K562 (cell line): ENCODE measurements at regions not wholly inside any gene's neighbourhood (a gene's known extent, or its start where the extent isn't known, plus 50 kb on each side); places are given as distances from the start of the nearest gene placed in this dataset.

ENCODE experiments used
- ATAC-seq: fragments of 200-7000 bp; cut with Tn5 transposase; 3 replicates; pipeline ENCODE4 v1.9.1; 2020; ENCODE audit warnings: moderate library complexity
- BruUV-seq: library from RNA; stranded (reverse); fragments of 400-500 nt; replicated peaks from 2 replicates; lab custom pipeline; 2021; lab: Mats Ljungman, UMichigan
- CTCF ChIA-PET: fragments of 300-600 bp; formaldehyde crosslinking; extraction: SDS; loops from one replicate; lab custom pipeline; 2021; ENCODE audit warnings: low intra/inter-chr PET ratio; lab: Yijun Ruan, JAX
- POLR2A ChIA-PET: fragments of 300-600, 350-650 bp; sonication (Branson Sonifier 250); formaldehyde crosslinking; extraction: SDS; loops from one replicate; lab custom pipeline; 2021; ENCODE audit warnings: antibody characterized with exemption, inconsistent platforms; lab: Yijun Ruan, JAX
- DNase-seq, 4 experiments: peaks; one replicate each; pipeline versions ENCODE4 v3.0.0 to v3.0.0-alpha.2; 2011 to 2018; ENCODE audit warnings: low spot score in 3 of 4, mixed read lengths in 3 of 4; ENCODE audit errors: extremely low read depth in 1 of 4
- FAIRE-seq: peaks from 2 replicates; lab custom pipeline; 2011; peaks lifted over from hg19 to GRCh38; lab: Jason Lieb, UNC
- H2AFZ ChIP-seq: 2 replicates; pipeline ENCODE4 v1.6.0; 2011; ENCODE audit warnings: low read depth, low read length, control low read depth, inconsistent platforms
- H3K27ac ChIP-seq: fragments of 200-600 bp; 3 replicates; pipeline ENCODE4 v1.8.0; 2011; ENCODE audit warnings: low read depth, mild to moderate bottlenecking, control low read depth, inconsistent platforms, low read length, moderate library complexity, mixed read lengths; ENCODE audit errors: extremely low read depth
- H3K27me3 ChIP-seq, 2 experiments: fragments of 300-600 bp in 1 of 2; 2 replicates in 1 of 2; 3 replicates in 1 of 2; pipeline versions ENCODE4 v1.6.0 to v1.8.0; 2011; ENCODE audit warnings: inconsistent platforms in 2 of 2, low read length in 2 of 2, mild to moderate bottlenecking in 1 of 2, mixed read lengths in 1 of 2, moderate library complexity in 1 of 2; ENCODE audit not compliant: control insufficient read depth in 2 of 2, insufficient read depth in 2 of 2
- H3K36me3 ChIP-seq: fragments of 300-600 bp; 3 replicates; pipeline ENCODE4 v1.8.0; 2011; ENCODE audit warnings: mild to moderate bottlenecking, low read length, inconsistent platforms; ENCODE audit not compliant: control insufficient read depth, insufficient read depth
- H3K4me1 ChIP-seq, 2 experiments: fragments of 200-600 bp in 1 of 2; replicated peaks in 1 of 2; 2 replicates in 1 of 2; 3 replicates in 1 of 2; pipeline versions ENCODE4 v1.5.1 to v1.8.0; 2011; ENCODE audit warnings: inconsistent platforms in 2 of 2, low read length in 2 of 2, mild to moderate bottlenecking in 1 of 2, mixed read lengths in 1 of 2, moderate library complexity in 1 of 2; ENCODE audit not compliant: control insufficient read depth in 2 of 2, insufficient read depth in 2 of 2
- H3K4me2 ChIP-seq: 2 replicates; pipeline ENCODE4 v1.6.1; 2011; ENCODE audit warnings: low read length, control low read depth, inconsistent platforms, mixed read lengths; ENCODE audit not compliant: insufficient read depth
- H3K4me3 ChIP-seq: fragments of 200-600 bp; sonication (generic), shearing (Covaris generic); 2 replicates; pipeline ENCODE4 v1.5.1; 2016; ENCODE audit warnings: control low read depth, inconsistent platforms
- H3K79me2 ChIP-seq: fragments of 200-600 bp; 3 replicates; pipeline ENCODE4 v1.8.0; 2011; ENCODE audit warnings: low read length, inconsistent platforms; ENCODE audit not compliant: control insufficient read depth, insufficient read depth
- H3K9ac ChIP-seq, 2 experiments: 2 replicates each; pipeline versions ENCODE4 v1.6.0 to v1.6.1; 2011; ENCODE audit warnings: low read depth in 2 of 2, low read length in 2 of 2, control low read depth in 1 of 2, inconsistent platforms in 1 of 2, mild to moderate bottlenecking in 1 of 2, mixed read lengths in 1 of 2; ENCODE audit not compliant: insufficient read depth in 1 of 2
- H3K9me1 ChIP-seq: one replicate; pipeline ENCODE4 v1.6.0; 2011; ENCODE audit warnings: inconsistent platforms, mild to moderate bottlenecking, low read length, moderate library complexity; ENCODE audit not compliant: control insufficient read depth, insufficient read depth
- H3K9me3 ChIP-seq: replicated peaks from 2 replicates; pipeline ENCODE4 v1.5.1; 2011; ENCODE audit warnings: low read depth, low read length, inconsistent platforms; ENCODE audit not compliant: control insufficient read depth, insufficient read depth
- H4K20me1 ChIP-seq: replicated peaks from 2 replicates; pipeline ENCODE4 v1.6.1; 2011; ENCODE audit warnings: low read length, inconsistent platforms, mixed read lengths; ENCODE audit not compliant: control insufficient read depth, insufficient read depth
- E2F1 ChIP-seq: sonication (generic); formaldehyde crosslinking; IDR thresholded peaks from 2 replicates; pipeline ENCODE4 v1.8.1; 2023; ENCODE audit warnings: mild to moderate bottlenecking, missing genetic modification reagents, moderate library complexity
- HOMEZ ChIP-seq: fragments of 250-450 bp; sonication (Bioruptor Pico); IDR thresholded peaks from 2 replicates; pipeline ENCODE4 v1.4.0; 2020; ENCODE audit warnings: mild to moderate bottlenecking, moderate library complexity
- MCM3 ChIP-seq: fragments of 450-650 bp; IDR thresholded peaks from 2 replicates; pipeline ENCODE4 v1.6.1; 2016
- MTA2 ChIP-seq: fragments of 450-650 bp; IDR thresholded peaks from 2 replicates; pipeline ENCODE4 v1.6.1; 2016; ENCODE audit warnings: low read depth
- NFE2L1 ChIP-seq: fragments of 450-650 bp; IDR thresholded peaks from 2 replicates; pipeline ENCODE4 v1.6.1; 2016; ENCODE audit warnings: missing genetic modification characterization, low read depth, mild to moderate bottlenecking, missing compliant biosample characterization, moderate library complexity, borderline replicate concordance
- NR3C1 ChIP-seq: sonication (generic); formaldehyde crosslinking; IDR thresholded peaks from 2 replicates; pipeline ENCODE4 v1.8.1; 2022; ENCODE audit warnings: missing genetic modification reagents
- PHF8 ChIP-seq: fragments of 200-600 bp; sonication (generic); IDR thresholded peaks from 2 replicates; pipeline ENCODE4 v1.6.1; 2012; ENCODE audit warnings: mixed run types, mild to moderate bottlenecking, inconsistent platforms, low read length, moderate library complexity, borderline replicate concordance
- RAD21 ChIP-seq, 2 experiments: fragments of 250-450 bp in 1 of 2; fragments of 450-650 bp in 1 of 2; sonication (Bioruptor Pico) in 1 of 2; formaldehyde crosslinking in 1 of 2; IDR thresholded peaks in 1 of 2; conservative IDR thresholded peaks in 1 of 2; 2 replicates each; pipeline versions ENCODE4 v1.4.0 to v1.8.0; 2020 to 2022; ENCODE audit warnings: mild to moderate bottlenecking in 2 of 2, moderate library complexity in 1 of 2
- RBM14 ChIP-seq: fragments of 200-400 bp; formaldehyde crosslinking; IDR thresholded peaks from 2 replicates; pipeline ENCODE4 v1.6.1; 2018; ENCODE audit warnings: low read depth, mild to moderate bottlenecking, low read length, moderate library complexity, borderline replicate concordance; ENCODE audit not compliant: insufficient read depth
- SIN3A ChIP-seq, 2 experiments: fragments of 150-350 bp in 1 of 2; IDR thresholded peaks; 2 replicates each; pipeline ENCODE4 v1.6.1; 2011 to 2016; ENCODE audit warnings: borderline replicate concordance in 2 of 2, low read depth in 2 of 2, low read length in 2 of 2, mild to moderate bottlenecking in 2 of 2, moderate library complexity in 2 of 2; ENCODE audit not compliant: control insufficient read depth in 1 of 2
- SMARCC2 ChIP-seq: fragments of 450-650 bp; IDR thresholded peaks from 2 replicates; pipeline ENCODE4 v1.6.1; 2017; ENCODE audit warnings: antibody characterized with exemption, moderate library complexity, mild to moderate bottlenecking, low read depth
- STAG1 ChIP-seq: sonication (generic); formaldehyde crosslinking; IDR thresholded peaks from 2 replicates; pipeline ENCODE4 v1.5.0; 2020; ENCODE audit warnings: missing genetic modification reagents, borderline replicate concordance
- TCF7 ChIP-seq: sonication (generic); IDR thresholded peaks from 2 replicates; pipeline ENCODE4 v1.6.1; 2016; ENCODE audit warnings: antibody characterized with exemption, borderline replicate concordance
- TEAD2 ChIP-seq: fragments of 450-650 bp; IDR thresholded peaks from 2 replicates; pipeline ENCODE4 v1.6.1; 2016; ENCODE audit warnings: missing genetic modification characterization, control low read depth, missing compliant biosample characterization
- UBTF ChIP-seq, 2 experiments: IDR thresholded peaks; 2 replicates each; pipeline ENCODE4 v1.6.1; 2012; ENCODE audit warnings: improper control_type of control experiment in 2 of 2, low read depth in 2 of 2, low read length in 2 of 2, borderline replicate concordance in 1 of 2
- ZFX ChIP-seq: sonication (generic); formaldehyde crosslinking; IDR thresholded peaks from 2 replicates; pipeline ENCODE4 v1.8.0; 2022; ENCODE audit warnings: mild to moderate bottlenecking, missing genetic modification reagents, moderate library complexity
- ZNF140 ChIP-seq: fragments of 250-450 bp; sonication (Bioruptor Pico); IDR thresholded peaks from 2 replicates; pipeline ENCODE4 v1.8.0; 2021; ENCODE audit warnings: moderate library complexity, mild to moderate bottlenecking, inconsistent platforms
- WGBS: fragments of 100-300 bp; shearing (Covaris generic); methylation state at CpG from one replicate; pipeline ENCODE4 v1.1.6; 2016; ENCODE audit warnings: low coverage, mixed read lengths; ENCODE audit not compliant: insufficient coverage; ENCODE audit errors: missing lambda C conversion rate; 5-methylcytosine and 5-hydroxymethylcytosine counted together
- in situ Hi-C: fragments of 300-500 bp; cut with MboI; formaldehyde crosslinking; loops from 4 replicates; pipeline ENCODE4 v1.15.0; 2018; ENCODE audit warnings: inconsistent platforms, mixed read lengths
- intact Hi-C: fragments of 100-400 bp; cut with micrococcal nuclease; formaldehyde crosslinking; loops from 2 replicates; pipeline ENCODE4 v1.14.2; 2022

- TF ChIP-seq MCM3 (no peak), RAD21 (CRISPR knock-in tag; conservative IDR thresholded peaks at IDR 0.05 in 1 of 2, IDR thresholded peaks at IDR 0.05 in 1 of 2) (no peak), SMARCC2 (no peak), ZFX (no peak), RBM14 (no peak), NFE2L1 (tag) (no peak), E2F1 (CRISPR knock-in tag) (no peak), ZNF140 (CRISPR knock-in tag) (no peak), NR3C1 (CRISPR knock-in tag) (no peak)
- TF ChIP-seq, all 486 proteins: peak for 0
These were observed 1062.9 kb upstream of the GHITM start (continued) for GRCh38 chr10:83076443-83076842.

- intact Hi-C loops (no loop called here), in situ Hi-C loops (no loop called here)
- H3K27me3 ChIP-seq: no peaks in the 10 kb centered on the region
- no peaks in the 10 kb centered on the region for H3K4me1 ChIP-seq
- H3K4me3 ChIP-seq: no peak overlapping the region
- no peak overlapping the region for H3K9ac ChIP-seq
- FAIRE-seq (no peak), DNase-seq (no peak), ATAC-seq (no peak)
- no peaks in the 10 kb centered on the region for H3K36me3 ChIP-seq
- no TSS peak for BruUV-seq
- no peaks in the 10 kb centered on the region; the same call in 1 of the 2 replicates for H3K9me3 ChIP-seq
- no peak overlapping the region for H3K27ac ChIP-seq
- H3K4me2 ChIP-seq: no peak overlapping the region
- ChIA-PET POLR2A (no interaction called here), CTCF (no interaction called here)
- no peak overlapping the region for H2AFZ ChIP-seq
- H4K20me1 ChIP-seq: no peaks in the 10 kb centered on the region
- no peaks in the 10 kb centered on the region for H3K9me1 ChIP-seq
- 0% methylated on average over 1 of the region's 1 CpG for WGBS
- no peaks in the 10 kb centered on the region for H3K79me2 ChIP-seq
- no peak for TF ChIP-seq TCF7
- TF ChIP-seq PHF8: no peak
- no peak for TF ChIP-seq UBTF (IDR thresholded peaks at IDR 0.05; ENCODE audit: borderline replicate concordance in 1 of 2, low read depth in 2 of 2, low read length in 2 of 2)
- TF ChIP-seq SIN3A (IDR thresholded peaks at IDR 0.05; ENCODE audit: borderline replicate concordance in 2 of 2, control insufficient read depth in 1 of 2, low read depth in 2 of 2, low read length in 2 of 2): no peak
- no peak for TF ChIP-seq STAG1 (CRISPR knock-in tag)
- no peak for TF ChIP-seq TEAD2 (tag)
- no peak for TF ChIP-seq MTA2
- no peak for TF ChIP-seq HOMEZ (CRISPR knock-in tag)
These were observed 1061.1 kb upstream of the GHITM start for GRCh38 chr10:83078160-83078559.
